WERI-Rb-1 (cell line): ENCODE measurements at regions not wholly inside any gene's neighbourhood (a gene's known extent, or its start where the extent isn't known, plus 50 kb on each side); places are given as distances from the start of the nearest gene placed in this dataset.

Experiments used
- DNase-seq: peaks from one replicate; pipeline ENCODE4 v3.0.0-alpha.2; 2020
- H3K27ac ChIP-seq: fragments of 250-450 bp; sonication (Bioruptor Pico); 2 replicates; pipeline ENCODE4 v1.5.1; 2020; ENCODE audit warnings: mild to moderate bottlenecking, moderate library complexity
- H3K27me3 ChIP-seq: fragments of 250-450 bp; sonication (Bioruptor Pico); 2 replicates; pipeline ENCODE4 v1.5.1; 2021; ENCODE audit warnings: mild to moderate bottlenecking, low read depth, moderate library complexity; ENCODE audit not compliant: insufficient read depth, severe bottlenecking
- H3K36me3 ChIP-seq: fragments of 250-450 bp; sonication (Bioruptor Pico); 2 replicates; pipeline ENCODE4 v1.5.1; 2020; ENCODE audit warnings: mild to moderate bottlenecking, moderate library complexity
- H3K4me3 ChIP-seq: 2 replicates; pipeline ENCODE4 v1.5.1; 2011; ENCODE audit warnings: low read depth, mild to moderate bottlenecking, control low read depth, low read length
- H3K9me3 ChIP-seq: fragments of 250-450 bp; sonication (Bioruptor Pico); 2 replicates; pipeline ENCODE4 v1.5.1; 2021; ENCODE audit warnings: mild to moderate bottlenecking, moderate library complexity; ENCODE audit not compliant: severe bottlenecking
- CTCF ChIP-seq: IDR thresholded peaks from 2 replicates; pipeline ENCODE4 v1.5.1; 2011; ENCODE audit warnings: low read depth, mild to moderate bottlenecking, control low read depth, inconsistent platforms, low read length

DNA sequence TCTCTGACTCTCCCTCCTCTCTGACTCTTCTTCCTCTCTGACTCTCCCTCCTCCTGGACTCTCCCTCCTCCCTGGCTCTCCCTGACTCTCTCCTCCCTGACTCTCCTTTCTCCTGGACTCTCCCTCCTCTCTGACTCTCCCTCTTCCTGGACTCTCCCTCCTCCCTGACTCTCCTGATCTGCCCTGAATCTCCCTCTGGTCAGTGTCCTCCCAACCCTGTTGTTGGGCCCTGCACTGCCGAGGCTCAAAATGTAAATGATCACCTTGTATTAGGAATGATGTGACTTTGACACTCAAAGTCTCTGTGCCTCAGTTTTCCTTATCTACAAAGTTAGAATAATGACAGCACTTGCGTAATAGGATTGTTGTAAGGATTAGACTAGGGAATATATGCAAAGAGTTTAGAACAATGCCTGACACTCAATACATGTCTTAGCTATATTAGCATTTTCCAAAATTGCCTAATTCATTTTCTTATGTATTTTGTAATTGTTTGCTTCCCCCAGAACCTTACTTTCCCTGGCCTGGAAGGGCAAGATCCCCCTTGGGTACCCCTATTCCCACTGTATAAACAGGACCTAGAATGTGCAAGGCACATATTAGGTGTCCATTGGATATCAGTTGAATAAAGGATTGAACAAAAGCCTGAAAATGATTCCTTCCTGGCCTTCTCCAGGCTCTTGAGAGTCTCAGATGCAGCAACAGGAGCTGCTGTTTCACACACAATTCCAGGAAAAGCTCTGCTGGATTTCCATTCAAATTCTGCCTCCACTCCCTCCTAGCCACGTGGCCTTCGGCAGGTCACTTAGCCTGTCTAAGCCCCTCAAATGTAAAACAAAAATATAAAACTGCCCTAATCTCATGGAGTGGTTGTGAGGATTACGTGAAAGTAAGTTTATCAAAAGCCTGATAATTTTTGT is 170.1 kb downstream of the INHBB start:
- no peak for DNase-seq
- Histone ChIP-seq H3K9me3 (no peaks in the 10 kb centered on the region), H3K36me3 (no peaks in the 10 kb centered on the region), H3K27ac (no peak overlapping the region), H3K4me3 (no peak overlapping the region), H3K27me3 (no peaks in the 10 kb centered on the region)
- no peak for TF ChIP-seq CTCF

DNA sequence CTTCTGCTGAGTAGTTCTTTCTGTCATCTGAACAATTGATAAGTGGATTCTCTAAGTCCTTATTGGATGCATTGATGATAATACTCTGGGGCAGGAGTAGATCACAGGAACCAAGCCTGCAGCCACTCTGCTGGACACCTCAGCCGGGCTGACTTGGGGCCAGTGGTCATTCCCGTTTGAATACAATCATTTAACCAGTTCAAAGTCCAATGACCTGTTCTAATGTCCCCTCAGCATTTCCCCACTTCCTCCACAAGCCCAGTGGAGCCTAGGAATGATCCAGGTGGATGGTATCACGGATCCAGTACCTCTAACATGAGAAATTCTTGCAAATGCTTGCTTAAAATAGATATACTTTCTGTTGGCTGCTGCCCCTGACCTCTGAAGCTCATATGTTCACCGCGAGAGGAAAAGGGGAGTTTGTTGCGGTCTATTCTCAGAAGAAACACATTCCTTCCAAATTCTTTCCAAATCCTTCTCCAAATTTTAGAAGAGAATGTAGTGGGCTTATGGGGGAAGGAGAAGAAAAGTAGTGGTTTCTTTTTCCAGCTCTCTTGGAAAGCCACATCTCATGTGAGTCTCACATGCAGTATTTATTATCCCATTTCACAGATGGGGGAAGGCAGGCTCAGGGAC is 170.9 kb downstream of the INHBB start:
- Histone ChIP-seq H3K27ac (no peak overlapping the region), H3K27me3 (no peaks in the 10 kb centered on the region), H3K4me3 (no peak overlapping the region), H3K36me3 (no peaks in the 10 kb centered on the region), H3K9me3 (no peaks in the 10 kb centered on the region)
- TF ChIP-seq CTCF = no peak
- no peak for DNase-seq

GRCh38 chr2:120517751-120518469 is 172.0 kb downstream of the INHBB start:
- no peaks in the 10 kb centered on the region for H3K9me3 ChIP-seq
- no peaks in the 10 kb centered on the region for H3K27me3 ChIP-seq
- no peaks in the 10 kb centered on the region for H3K36me3 ChIP-seq
- no peak overlapping the region for H3K27ac ChIP-seq
- no peak for TF ChIP-seq CTCF
- DNase-seq = no peak
- no peak overlapping the region for H3K4me3 ChIP-seq

- H3K36me3 ChIP-seq = no peaks in the 10 kb centered on the region
- H3K27me3 ChIP-seq = no peaks in the 10 kb centered on the region
- no peak overlapping the region for H3K27ac ChIP-seq
- no peaks in the 10 kb centered on the region for H3K9me3 ChIP-seq
- H3K4me3 ChIP-seq = no peak overlapping the region
- no peak for DNase-seq
- no peak for TF ChIP-seq CTCF
These were observed 172.9 kb downstream of the INHBB start for GRCh38 chr2:120518819-120519218.

DNA sequence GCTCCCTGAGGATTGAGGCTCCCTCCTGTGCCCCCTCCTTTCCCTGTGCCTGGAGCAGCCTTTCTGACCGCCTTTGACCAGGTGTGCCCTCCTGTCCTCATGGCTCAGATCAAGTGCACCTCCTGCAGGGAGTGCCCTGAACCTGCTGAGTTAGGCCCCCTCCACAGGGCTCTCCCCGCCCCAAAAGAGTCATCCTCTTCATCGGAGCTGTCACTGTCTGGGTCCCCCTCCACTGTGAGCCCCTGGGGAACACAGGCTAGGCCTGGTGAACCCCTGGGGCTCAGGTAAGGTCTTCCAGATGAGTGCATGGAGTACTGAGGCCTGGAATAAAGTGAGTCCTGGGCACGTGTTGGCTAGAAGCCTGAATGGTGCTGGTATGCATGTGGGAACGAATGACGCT is 173.5 kb downstream of the INHBB start:
- Histone ChIP-seq H3K4me3 (no peak overlapping the region), H3K27me3 (no peaks in the 10 kb centered on the region), H3K9me3 (no peaks in the 10 kb centered on the region), H3K36me3 (no peaks in the 10 kb centered on the region), H3K27ac (no peak overlapping the region)
- DNase-seq = no peak
- TF ChIP-seq CTCF = peak; percentile 30; the same call in 1 of the 2 replicates
